ENCODE measurements at regions not wholly inside any gene's neighbourhood (a gene's known extent, or its start where the extent isn't known, plus 50 kb on each side); places are given as distances from the start of the nearest gene placed in this dataset.

DNA sequence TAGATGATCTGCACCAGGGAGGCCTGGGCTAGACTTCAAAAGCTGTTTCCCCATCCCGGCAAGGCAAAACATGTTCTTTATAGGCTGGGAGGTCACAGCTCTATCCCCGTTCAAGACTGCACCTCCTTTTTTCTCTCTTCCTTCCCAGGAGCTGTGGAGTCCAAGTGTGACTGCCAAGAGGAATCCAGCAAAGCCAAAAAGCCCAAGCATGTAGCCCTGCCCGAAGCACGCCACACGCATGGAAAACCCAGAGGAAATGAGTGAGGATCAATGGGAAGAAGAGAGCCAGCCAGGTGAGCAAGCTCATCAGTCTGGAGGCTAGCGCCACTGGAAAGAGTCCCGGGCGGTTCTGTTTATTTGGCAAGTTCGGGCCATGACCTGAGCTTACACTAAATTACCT is 240.4 kb downstream of the PRL start:
- no peaks in the 10 kb centered on the region for H4K20me1 ChIP-seq (replicated peaks; ENCODE audit: control insufficient read depth, extremely low read depth, insufficient read depth, low read length)
- DNase-seq (ENCODE audit: low read depth, low spot score) (no peak), FAIRE-seq (no peak)
- intact Hi-C loops (cut with micrococcal nuclease) (no loop called here), dilution Hi-C loops (cut with MboI; ENCODE audit: extremely low pct_ligation_motif_present, low sequenced_read_pairs) (no loop called here)
- H2AFZ ChIP-seq (ENCODE audit: low read depth, low read length), result no peak overlapping the region
- H3K4me3 ChIP-seq (replicated peaks in 1 of 3; ENCODE audit: insufficient read depth in 1 of 3, low read depth in 1 of 3, low read length in 3 of 3), result no peak overlapping the region
- H3K9me1 ChIP-seq (replicated peaks; ENCODE audit: control insufficient read depth, extremely low read depth, insufficient read depth, low read length), result no peaks in the 10 kb centered on the region
- no peaks in the 10 kb centered on the region for H3K9me3 ChIP-seq (replicated peaks; ENCODE audit: control insufficient read depth, insufficient read depth, low read length)
- no TSS peak for BruUV-seq (replicated peaks)
- no peaks in the 10 kb centered on the region for H3K27me3 ChIP-seq (ENCODE audit: control insufficient read depth in 2 of 2, insufficient read depth in 2 of 2, low read length in 2 of 2)
- no peak overlapping the region for H3K4me2 ChIP-seq (ENCODE audit: insufficient read depth, low read length)
- POLR2A ChIA-PET, result no interaction called here
- CTCF ChIA-PET, result no interaction called here
- no peak overlapping the region for H3K9ac ChIP-seq (replicated peaks; ENCODE audit: extremely low read depth, insufficient read depth, low read length)
- H3K27ac ChIP-seq (ENCODE audit: insufficient read depth, low read depth, low read length), result no peak overlapping the region
- no peak for TF ChIP-seq GATA2 (IDR thresholded peaks at IDR 0.05; ENCODE audit: insufficient read depth, insufficient read length, low read depth, low read length)
- TF ChIP-seq FOS (IDR thresholded peaks at IDR 0.05; ENCODE audit: borderline replicate concordance, insufficient read depth, low read length), result no peak
- no peak for TF ChIP-seq POLR2AphosphoS5 (IDR thresholded peaks at IDR 0.05; ENCODE audit: insufficient read depth, low read depth, low read length)
- TF ChIP-seq, protein P1, sequence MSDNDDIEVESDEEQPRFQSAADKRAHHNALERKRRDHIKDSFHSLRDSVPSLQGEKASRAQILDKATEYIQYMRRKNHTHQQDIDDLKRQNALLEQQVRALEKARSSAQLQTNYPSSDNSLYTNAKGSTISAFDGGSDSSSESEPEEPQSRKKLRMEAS (IDR thresholded peaks at IDR 0.05; ENCODE audit: insufficient read depth, insufficient read length), result no peak
- no peak for TF ChIP-seq JUN (IDR thresholded peaks at IDR 0.05; ENCODE audit: borderline replicate concordance, insufficient read depth, insufficient read length, low read depth)
- TF ChIP-seq, protein P2, sequence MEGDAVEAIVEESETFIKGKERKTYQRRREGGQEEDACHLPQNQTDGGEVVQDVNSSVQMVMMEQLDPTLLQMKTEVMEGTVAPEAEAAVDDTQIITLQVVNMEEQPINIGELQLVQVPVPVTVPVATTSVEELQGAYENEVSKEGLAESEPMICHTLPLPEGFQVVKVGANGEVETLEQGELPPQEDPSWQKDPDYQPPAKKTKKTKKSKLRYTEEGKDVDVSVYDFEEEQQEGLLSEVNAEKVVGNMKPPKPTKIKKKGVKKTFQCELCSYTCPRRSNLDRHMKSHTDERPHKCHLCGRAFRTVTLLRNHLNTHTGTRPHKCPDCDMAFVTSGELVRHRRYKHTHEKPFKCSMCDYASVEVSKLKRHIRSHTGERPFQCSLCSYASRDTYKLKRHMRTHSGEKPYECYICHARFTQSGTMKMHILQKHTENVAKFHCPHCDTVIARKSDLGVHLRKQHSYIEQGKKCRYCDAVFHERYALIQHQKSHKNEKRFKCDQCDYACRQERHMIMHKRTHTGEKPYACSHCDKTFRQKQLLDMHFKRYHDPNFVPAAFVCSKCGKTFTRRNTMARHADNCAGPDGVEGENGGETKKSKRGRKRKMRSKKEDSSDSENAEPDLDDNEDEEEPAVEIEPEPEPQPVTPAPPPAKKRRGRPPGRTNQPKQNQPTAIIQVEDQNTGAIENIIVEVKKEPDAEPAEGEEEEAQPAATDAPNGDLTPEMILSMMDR (IDR thresholded peaks at IDR 0.05; ENCODE audit: extremely low read depth in 1 of 2, insufficient read depth in 1 of 2, low read depth in 1 of 2, low read length in 2 of 2), result no peak
- TF ChIP-seq POLR2A (IDR thresholded peaks at IDR 0.05; ENCODE audit: low read depth, low read length), result no peak
- no peak for TF ChIP-seq EZH2 (IDR thresholded peaks at IDR 0.05; ENCODE audit: borderline replicate concordance, low read depth, low read length, severe bottlenecking)
- no peak for TF ChIP-seq MYC (IDR thresholded peaks at IDR 0.05; ENCODE audit: low read depth, low read length)
- no peaks in the 10 kb centered on the region for H3K79me2 ChIP-seq (ENCODE audit: control insufficient read depth, insufficient read depth, low read length)
- H3K36me3 ChIP-seq (ENCODE audit: control insufficient read depth in 2 of 2, extremely low read depth in 1 of 2, insufficient read depth in 2 of 2, low read length in 2 of 2), result no peaks in the 10 kb centered on the region
- H3K4me1 ChIP-seq (ENCODE audit: control insufficient read depth, extremely low read depth, insufficient read depth, low read length), result no peaks in the 10 kb centered on the region

Data from endothelial cell of umbilical vein (primary cell).